Keratinocyte (primary cell): ENCODE measurements at regions not wholly inside any gene's neighbourhood (a gene's known extent, or its start where the extent isn't known, plus 50 kb on each side); places are given as distances from the start of the nearest gene placed in this dataset.

Source experiments
- DNase-seq: peaks from one replicate; pipeline ENCODE4 v3.0.0-alpha.2; 2011; ENCODE audit warnings: low read depth, missing footprints, low spot score
- FAIRE-seq: peaks from 2 replicates; lab custom pipeline; 2011; peaks lifted over from hg19 to GRCh38; lab: Jason Lieb, UNC
- H2AFZ ChIP-seq: 2 replicates; pipeline ENCODE4 v1.6.0; 2012; ENCODE audit warnings: low read length, control low read depth, inconsistent platforms; ENCODE audit not compliant: control insufficient read depth
- H3K27ac ChIP-seq: 2 replicates; pipeline ENCODE4 v1.5.1; 2011; ENCODE audit warnings: low read length; ENCODE audit not compliant: control insufficient read depth, insufficient read depth
- H3K27me3 ChIP-seq: 3 replicates; pipeline ENCODE4 v1.6.0; 2011; ENCODE audit warnings: low read length; ENCODE audit not compliant: control insufficient read depth, insufficient read depth; ENCODE audit errors: extremely low read depth
- H3K36me3 ChIP-seq, 2 experiments: 2 replicates in 1 of 2; 3 replicates in 1 of 2; pipeline ENCODE4 v1.5.1; 2011; ENCODE audit warnings: low read length in 2 of 2, mild to moderate bottlenecking in 1 of 2; ENCODE audit not compliant: control insufficient read depth in 2 of 2, insufficient read depth in 2 of 2; ENCODE audit errors: extremely low read depth in 1 of 2
- H3K4me1 ChIP-seq: 3 replicates; pipeline ENCODE4 v1.5.1; 2011; ENCODE audit warnings: low read length; ENCODE audit not compliant: control insufficient read depth, insufficient read depth; ENCODE audit errors: extremely low read depth
- H3K4me2 ChIP-seq: 3 replicates; pipeline ENCODE4 v1.6.0; 2011; ENCODE audit warnings: low read depth, low read length; ENCODE audit not compliant: control insufficient read depth, insufficient read depth; ENCODE audit errors: extremely low read depth
- H3K4me3 ChIP-seq, 3 experiments: fragments of 200-600 bp in 1 of 3; sonication (generic) in 1 of 3; 2 replicates in 2 of 3; 3 replicates in 1 of 3; pipeline ENCODE4 v1.5.1; 2011 to 2016; ENCODE audit warnings: low read length in 3 of 3, mild to moderate bottlenecking in 3 of 3, control low read depth in 2 of 3, inconsistent platforms in 1 of 3, low read depth in 1 of 3, mixed read lengths in 1 of 3, mixed run types in 1 of 3, moderate library complexity in 1 of 3; ENCODE audit not compliant: control insufficient read depth in 2 of 3, insufficient read depth in 2 of 3; ENCODE audit errors: extremely low read depth in 1 of 3
- H3K79me2 ChIP-seq: 2 replicates; pipeline ENCODE4 v1.6.0; 2012; ENCODE audit warnings: low read length; ENCODE audit not compliant: control insufficient read depth, insufficient read depth
- H3K9ac ChIP-seq: 3 replicates; pipeline ENCODE4 v1.6.0; 2011; ENCODE audit warnings: low read length; ENCODE audit not compliant: control insufficient read depth, insufficient read depth; ENCODE audit errors: extremely low read depth
- H3K9me1 ChIP-seq: 3 replicates; pipeline ENCODE4 v1.6.0; 2011; ENCODE audit warnings: low read length; ENCODE audit not compliant: control insufficient read depth, insufficient read depth; ENCODE audit errors: extremely low read depth
- H3K9me3 ChIP-seq: 2 replicates; pipeline ENCODE4 v1.5.1; 2012; ENCODE audit warnings: low read depth, low read length; ENCODE audit not compliant: control insufficient read depth
- H4K20me1 ChIP-seq: 3 replicates; pipeline ENCODE4 v1.6.0; 2011; ENCODE audit warnings: low read length; ENCODE audit not compliant: control insufficient read depth, insufficient read depth; ENCODE audit errors: extremely low read depth
- EZH2 ChIP-seq: IDR thresholded peaks from one replicate; pipeline ENCODE4 v1.6.1; 2012; ENCODE audit warnings: inconsistent platforms, mild to moderate bottlenecking, low read length, moderate library complexity
- dilution Hi-C: fragments of 300-500 bp; cut with MboI; formaldehyde crosslinking; loops from one replicate; pipeline ENCODE4 v1.7.0; 2020; ENCODE audit warnings: low sequenced_read_pairs; ENCODE audit not compliant: extremely low pct_ligation_motif_present
- TF ChIP-seq, protein P1 (sequence below), 3 experiments: IDR thresholded peaks in 1 of 3; conservative IDR thresholded peaks in 1 of 3; optimal IDR thresholded peaks in 1 of 3; 2 replicates in 2 of 3; 3 replicates in 1 of 3; pipeline versions ENCODE3 to v1.5.1; 2011; ENCODE audit warnings: low read length in 3 of 3, mild to moderate bottlenecking in 3 of 3, moderate library complexity in 2 of 3, control low read depth in 1 of 3, inconsistent platforms in 1 of 3; ENCODE audit not compliant: insufficient read depth in 2 of 3; ENCODE audit errors: extremely low read depth in 1 of 3

DNA sequence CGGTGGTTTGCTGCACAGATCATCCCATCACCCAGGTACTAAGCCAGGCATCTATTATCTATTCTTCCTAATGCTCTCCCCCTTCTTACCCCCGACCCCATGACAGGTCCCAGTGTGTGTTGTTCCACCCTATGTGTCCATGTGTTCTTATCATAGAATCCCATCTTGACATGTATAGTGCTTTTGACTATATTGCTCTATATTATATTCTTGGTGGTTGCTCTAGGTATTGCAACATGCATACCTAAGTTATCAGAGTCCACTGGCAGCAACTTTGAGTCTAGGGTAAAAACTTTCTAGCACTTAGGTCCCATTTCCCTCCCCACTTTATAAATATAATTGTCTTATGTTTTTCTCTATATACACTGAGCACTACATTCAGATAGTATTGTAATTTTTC is 170.3 kb downstream of the TBX22 start:
- no peak for DNase-seq
- H2AFZ ChIP-seq = no peak overlapping the region
- dilution Hi-C loops = no loop called here
- no peak for FAIRE-seq
- no peaks in the 10 kb centered on the region for H3K9me1 ChIP-seq
- no peaks in the 10 kb centered on the region for H3K27me3 ChIP-seq
- no peak overlapping the region for H3K9ac ChIP-seq
- no peak overlapping the region for H3K4me2 ChIP-seq
- no peaks in the 10 kb centered on the region for H3K36me3 ChIP-seq
- H3K27ac ChIP-seq = no peak overlapping the region
- no peaks in the 10 kb centered on the region for H3K4me1 ChIP-seq
- no peaks in the 10 kb centered on the region for H3K79me2 ChIP-seq
- TF ChIP-seq EZH2 = no peak
- TF ChIP-seq, protein P1, sequence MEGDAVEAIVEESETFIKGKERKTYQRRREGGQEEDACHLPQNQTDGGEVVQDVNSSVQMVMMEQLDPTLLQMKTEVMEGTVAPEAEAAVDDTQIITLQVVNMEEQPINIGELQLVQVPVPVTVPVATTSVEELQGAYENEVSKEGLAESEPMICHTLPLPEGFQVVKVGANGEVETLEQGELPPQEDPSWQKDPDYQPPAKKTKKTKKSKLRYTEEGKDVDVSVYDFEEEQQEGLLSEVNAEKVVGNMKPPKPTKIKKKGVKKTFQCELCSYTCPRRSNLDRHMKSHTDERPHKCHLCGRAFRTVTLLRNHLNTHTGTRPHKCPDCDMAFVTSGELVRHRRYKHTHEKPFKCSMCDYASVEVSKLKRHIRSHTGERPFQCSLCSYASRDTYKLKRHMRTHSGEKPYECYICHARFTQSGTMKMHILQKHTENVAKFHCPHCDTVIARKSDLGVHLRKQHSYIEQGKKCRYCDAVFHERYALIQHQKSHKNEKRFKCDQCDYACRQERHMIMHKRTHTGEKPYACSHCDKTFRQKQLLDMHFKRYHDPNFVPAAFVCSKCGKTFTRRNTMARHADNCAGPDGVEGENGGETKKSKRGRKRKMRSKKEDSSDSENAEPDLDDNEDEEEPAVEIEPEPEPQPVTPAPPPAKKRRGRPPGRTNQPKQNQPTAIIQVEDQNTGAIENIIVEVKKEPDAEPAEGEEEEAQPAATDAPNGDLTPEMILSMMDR (optimal IDR thresholded peaks at IDR 0.05 in 1 of 3, IDR thresholded peaks at IDR 0.05 in 1 of 3, conservative IDR thresholded peaks at IDR 0.05 in 1 of 3; ENCODE audit: extremely low read depth in 1 of 3, insufficient read depth in 2 of 3, low read length in 3 of 3) = no peak
- H3K9me3 ChIP-seq = no peaks in the 10 kb centered on the region
- no peaks in the 10 kb centered on the region for H4K20me1 ChIP-seq
- H3K4me3 ChIP-seq = no peak overlapping the region

- FAIRE-seq (no peak), DNase-seq (no peak)
- Histone ChIP-seq H3K9me3 (no peaks in the 10 kb centered on the region), H3K4me1 (no peaks in the 10 kb centered on the region), H3K4me3 (no peak overlapping the region), H3K9ac (no peak overlapping the region), H3K4me2 (no peak overlapping the region), H3K27ac (no peak overlapping the region), H3K36me3 (no peaks in the 10 kb centered on the region), H4K20me1 (no peaks in the 10 kb centered on the region), H2AFZ (no peak overlapping the region), H3K9me1 (no peaks in the 10 kb centered on the region), H3K27me3 (no peaks in the 10 kb centered on the region), H3K79me2 (no peaks in the 10 kb centered on the region)
- dilution Hi-C loops = no loop called here
- TF ChIP-seq EZH2 = no peak
- TF ChIP-seq, protein P1 (optimal IDR thresholded peaks at IDR 0.05 in 1 of 3, IDR thresholded peaks at IDR 0.05 in 1 of 3, conservative IDR thresholded peaks at IDR 0.05 in 1 of 3; ENCODE audit: extremely low read depth in 1 of 3, insufficient read depth in 2 of 3, low read length in 3 of 3) = no peak
Observed at GRCh38 chrX:80206647-80207046, 192.1 kb downstream of the TBX22 start.
